ENCODE measurements at regions not wholly inside any gene's neighbourhood (a gene's known extent, or its start where the extent isn't known, plus 50 kb on each side); places are given as distances from the start of the nearest gene placed in this dataset.

DNA sequence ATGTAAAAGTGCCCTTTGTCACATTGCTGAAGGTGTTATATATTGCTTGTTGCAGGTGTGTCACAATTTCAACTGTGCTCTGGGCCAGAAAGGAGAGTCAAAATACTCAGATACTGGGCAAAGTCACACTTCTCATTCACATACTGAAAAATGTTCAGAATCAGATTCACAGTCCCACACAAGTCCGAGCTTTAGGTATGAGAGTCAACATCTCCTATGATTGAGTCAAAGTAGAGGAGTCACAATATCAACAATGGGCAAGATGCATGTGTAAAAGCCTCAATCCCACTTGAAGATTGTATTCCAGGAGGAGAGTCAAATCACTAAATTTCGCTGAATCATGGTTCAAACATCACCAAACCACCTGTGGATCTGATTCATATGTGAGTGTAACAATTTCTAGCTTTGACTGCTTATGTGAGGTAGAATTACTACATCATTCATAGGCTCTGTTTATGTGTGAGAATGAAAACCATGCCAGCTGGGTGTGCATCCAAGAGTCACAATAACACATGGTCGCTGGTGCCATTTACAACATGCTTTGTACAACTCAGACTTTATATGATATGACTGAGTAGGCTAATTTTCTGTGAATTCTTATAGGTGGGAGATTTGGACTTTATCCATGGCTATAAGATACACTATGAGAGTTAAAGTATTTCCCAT is 1039.8 kb upstream of the AMELY start:
- no CpG with 5 or more reads among the region's 3 CpGs for WGBS, 2 donors (ENCODE audit: low coverage in 1 of 2)
- no peaks in the 10 kb centered on the region for H3K36me3 ChIP-seq
- no peak overlapping the region for H3K4me3 ChIP-seq
- no peaks in the 10 kb centered on the region for H3K27me3 ChIP-seq
- TF ChIP-seq, protein P1, sequence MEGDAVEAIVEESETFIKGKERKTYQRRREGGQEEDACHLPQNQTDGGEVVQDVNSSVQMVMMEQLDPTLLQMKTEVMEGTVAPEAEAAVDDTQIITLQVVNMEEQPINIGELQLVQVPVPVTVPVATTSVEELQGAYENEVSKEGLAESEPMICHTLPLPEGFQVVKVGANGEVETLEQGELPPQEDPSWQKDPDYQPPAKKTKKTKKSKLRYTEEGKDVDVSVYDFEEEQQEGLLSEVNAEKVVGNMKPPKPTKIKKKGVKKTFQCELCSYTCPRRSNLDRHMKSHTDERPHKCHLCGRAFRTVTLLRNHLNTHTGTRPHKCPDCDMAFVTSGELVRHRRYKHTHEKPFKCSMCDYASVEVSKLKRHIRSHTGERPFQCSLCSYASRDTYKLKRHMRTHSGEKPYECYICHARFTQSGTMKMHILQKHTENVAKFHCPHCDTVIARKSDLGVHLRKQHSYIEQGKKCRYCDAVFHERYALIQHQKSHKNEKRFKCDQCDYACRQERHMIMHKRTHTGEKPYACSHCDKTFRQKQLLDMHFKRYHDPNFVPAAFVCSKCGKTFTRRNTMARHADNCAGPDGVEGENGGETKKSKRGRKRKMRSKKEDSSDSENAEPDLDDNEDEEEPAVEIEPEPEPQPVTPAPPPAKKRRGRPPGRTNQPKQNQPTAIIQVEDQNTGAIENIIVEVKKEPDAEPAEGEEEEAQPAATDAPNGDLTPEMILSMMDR (IDR thresholded peaks at IDR 0.05) = no peak
- TF ChIP-seq POLR2AphosphoS5 (IDR thresholded peaks at IDR 0.05) = no peak
- H3K27ac ChIP-seq = no peak overlapping the region
- no peak for ATAC-seq
- no peaks in the 10 kb centered on the region for H3K9me3 ChIP-seq
- H3K4me1 ChIP-seq = no peaks in the 10 kb centered on the region

DNA sequence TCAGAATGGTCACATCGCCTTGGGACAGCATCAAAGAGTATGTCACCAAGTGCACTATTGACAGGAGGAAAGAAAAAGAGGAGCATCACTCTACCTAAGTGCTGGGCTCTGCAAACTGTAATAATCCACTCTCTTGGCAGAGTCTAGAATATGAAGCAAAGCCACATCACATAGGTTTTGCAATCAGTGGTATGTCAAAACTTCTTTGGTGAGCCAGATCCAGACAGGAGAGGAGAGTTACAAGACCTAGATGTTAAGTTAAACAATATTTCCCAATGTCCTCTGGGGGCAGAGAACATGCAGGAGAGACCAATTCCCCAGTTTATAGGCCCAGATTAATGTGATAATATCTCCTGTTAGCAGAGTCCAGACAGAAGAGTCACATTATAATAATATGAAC is 1032.6 kb upstream of the AMELY start:
- no CpG with 5 or more reads among the region's 1 CpG for WGBS, 2 donors (ENCODE audit: low coverage in 1 of 2)
- H3K27me3 ChIP-seq = no peaks in the 10 kb centered on the region
- H3K27ac ChIP-seq = no peak overlapping the region
- H3K4me1 ChIP-seq = no peaks in the 10 kb centered on the region
- ATAC-seq = no peak
- no peaks in the 10 kb centered on the region for H3K9me3 ChIP-seq
- H3K4me3 ChIP-seq = no peak overlapping the region
- TF ChIP-seq EP300 (IDR thresholded peaks at IDR 0.05) (no peak), POLR2AphosphoS5 (IDR thresholded peaks at IDR 0.05) (no peak), POLR2A (IDR thresholded peaks at IDR 0.05) (no peak)
- TF ChIP-seq, protein P1 (IDR thresholded peaks at IDR 0.05) = no peak
- no peaks in the 10 kb centered on the region for H3K36me3 ChIP-seq

DNA sequence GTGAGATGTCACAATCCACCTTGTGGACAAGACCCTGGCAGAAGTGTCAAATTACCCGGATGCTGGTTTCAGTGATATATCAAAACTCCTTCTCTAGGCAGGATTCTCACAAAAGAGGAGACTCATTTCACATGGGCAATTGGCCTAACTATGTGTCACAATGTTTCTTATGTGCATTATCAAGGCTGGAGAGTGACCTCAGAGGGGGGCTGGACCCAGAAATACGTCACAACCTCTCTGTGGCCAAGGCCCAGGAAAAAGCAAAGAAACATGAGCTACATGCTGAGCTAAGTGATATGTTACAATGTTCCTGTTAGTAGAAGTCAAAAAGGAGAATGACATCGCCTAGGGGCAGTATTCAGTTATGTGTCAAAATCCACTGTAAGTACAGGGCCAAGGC is 1031.2 kb upstream of the AMELY start:
- TF ChIP-seq, protein P1 (IDR thresholded peaks at IDR 0.05) = no peak
- TF ChIP-seq POLR2A (IDR thresholded peaks at IDR 0.05) (no peak), POLR2AphosphoS5 (IDR thresholded peaks at IDR 0.05) (no peak), EP300 (IDR thresholded peaks at IDR 0.05) (no peak)
- no peak for ATAC-seq
- H3K27me3 ChIP-seq = no peaks in the 10 kb centered on the region
- no peak overlapping the region for H3K27ac ChIP-seq
- no peak overlapping the region for H3K4me3 ChIP-seq
- no peaks in the 10 kb centered on the region for H3K9me3 ChIP-seq
- no peaks in the 10 kb centered on the region for H3K36me3 ChIP-seq
- H3K4me1 ChIP-seq = no peaks in the 10 kb centered on the region
- WGBS, 2 donors (ENCODE audit: low coverage in 1 of 2) = 54% methylated on average over 2 of the region's 3 CpGs; no CpG with 5 or more reads in 1 of the 2 donors

DNA sequence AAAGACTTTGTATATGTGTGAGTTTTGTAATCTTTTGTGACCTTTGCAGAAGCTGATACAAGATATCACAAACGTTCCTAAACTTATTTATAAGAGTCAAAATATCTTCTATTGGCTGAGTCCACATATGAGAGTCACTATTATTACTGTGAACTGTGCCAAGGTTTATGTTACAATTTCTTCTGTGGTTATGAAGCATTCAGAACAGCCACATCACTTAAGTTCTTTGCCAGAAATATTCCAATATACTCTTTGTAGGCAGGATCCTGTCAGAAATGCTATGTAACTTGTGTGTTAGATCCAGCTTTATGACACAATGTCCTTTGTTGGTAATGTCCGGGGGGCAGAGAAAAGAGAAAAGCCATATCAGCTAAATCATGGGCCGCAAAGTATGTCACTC is 1030.3 kb upstream of the AMELY start:
- no peaks in the 10 kb centered on the region for H3K4me1 ChIP-seq
- no peaks in the 10 kb centered on the region for H3K9me3 ChIP-seq
- no peak for ATAC-seq
- H3K27me3 ChIP-seq = no peaks in the 10 kb centered on the region
- no peak overlapping the region for H3K4me3 ChIP-seq
- TF ChIP-seq, protein P1 (IDR thresholded peaks at IDR 0.05) = no peak
- no peak for TF ChIP-seq POLR2A (IDR thresholded peaks at IDR 0.05)
- no peak for TF ChIP-seq EP300 (IDR thresholded peaks at IDR 0.05)
- TF ChIP-seq POLR2AphosphoS5 (IDR thresholded peaks at IDR 0.05) = no peak
- 10% methylated on average over 1 of the region's 3 CpGs; no CpG with 5 or more reads in 1 of the 2 donors for WGBS, 2 donors (ENCODE audit: low coverage in 1 of 2)
- no peak overlapping the region for H3K27ac ChIP-seq
- no peaks in the 10 kb centered on the region for H3K36me3 ChIP-seq

DNA sequence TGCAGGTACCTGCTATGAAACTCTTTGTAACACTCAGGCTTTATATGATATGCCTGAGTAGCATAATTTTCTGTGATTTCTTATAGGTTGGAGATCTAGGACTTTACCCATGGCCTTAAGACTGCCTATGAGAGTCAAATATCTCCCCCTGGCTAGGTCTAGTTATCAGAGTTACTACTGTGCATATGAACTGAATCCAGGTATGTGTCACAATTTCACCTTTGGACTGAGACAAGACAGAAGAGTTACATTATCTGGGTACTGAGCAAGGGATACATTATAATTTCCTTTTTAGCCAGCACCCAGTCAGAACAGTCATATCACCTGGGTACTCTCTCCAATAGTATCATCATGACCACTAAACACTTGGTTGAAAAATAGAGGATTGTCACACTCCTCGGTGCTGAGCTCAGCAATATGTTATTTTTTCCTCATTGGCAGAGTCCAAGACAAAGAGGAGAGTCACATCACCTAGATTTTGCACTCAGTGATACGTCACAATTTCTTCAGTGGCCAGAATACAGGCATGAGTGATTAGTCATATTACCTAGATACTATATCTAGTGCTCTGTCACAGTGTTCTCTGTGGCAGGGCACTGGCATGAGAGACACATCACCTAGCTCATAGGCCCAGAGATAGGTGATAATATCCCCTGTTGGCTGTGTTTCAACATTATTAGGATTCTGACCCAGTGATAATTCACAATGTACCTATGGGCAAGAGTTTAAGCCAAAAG is 1027.6 kb upstream of the AMELY start:
- H3K9me3 ChIP-seq = no peaks in the 10 kb centered on the region
- TF ChIP-seq EP300 (IDR thresholded peaks at IDR 0.05) (no peak), POLR2A (IDR thresholded peaks at IDR 0.05) (no peak), POLR2AphosphoS5 (IDR thresholded peaks at IDR 0.05) (no peak)
- TF ChIP-seq, protein P1 (IDR thresholded peaks at IDR 0.05) = no peak
- no peak overlapping the region for H3K4me3 ChIP-seq
- no peaks in the 10 kb centered on the region for H3K27me3 ChIP-seq
- 51% methylated on average over 2 of the region's 2 CpGs; no CpG with 5 or more reads in 1 of the 2 donors for WGBS, 2 donors (ENCODE audit: low coverage in 1 of 2)
- H3K4me1 ChIP-seq = no peaks in the 10 kb centered on the region
- no peaks in the 10 kb centered on the region for H3K36me3 ChIP-seq
- ATAC-seq = no peak
- no peak overlapping the region for H3K27ac ChIP-seq

All from gastroesophageal sphincter (tissue), 4 donors.